GM10248 (cell line): ENCODE measurements at regions not wholly inside any gene's neighbourhood (a gene's known extent, or its start where the extent isn't known, plus 50 kb on each side); places are given as distances from the start of the nearest gene placed in this dataset.

Experiments used
- CTCF ChIA-PET: fragments of 300-600 bp; sonication (Branson Sonifier 250); formaldehyde crosslinking; extraction: SDS; loops from one replicate; lab custom pipeline; 2021; ENCODE audit warnings: antibody characterized with exemption; lab: Yijun Ruan, JAX
- POLR2A ChIA-PET: fragments of 350-650 bp; sonication (Branson Sonifier 250); formaldehyde crosslinking; extraction: SDS; loops from one replicate; lab custom pipeline; 2020; ENCODE audit warnings: antibody characterized with exemption; lab: Yijun Ruan, JAX
- DNase-seq: peaks from one replicate; pipeline ENCODE4 v3.0.0; 2012; ENCODE audit errors: extremely low spot score
- TF ChIP-seq, protein P1 (sequence below): IDR thresholded peaks from 2 replicates; pipeline ENCODE4 v1.5.1; 2012; ENCODE audit warnings: mild to moderate bottlenecking, low read depth; ENCODE audit errors: extremely low read depth, missing control alignments, control extremely low read depth

DNA sequence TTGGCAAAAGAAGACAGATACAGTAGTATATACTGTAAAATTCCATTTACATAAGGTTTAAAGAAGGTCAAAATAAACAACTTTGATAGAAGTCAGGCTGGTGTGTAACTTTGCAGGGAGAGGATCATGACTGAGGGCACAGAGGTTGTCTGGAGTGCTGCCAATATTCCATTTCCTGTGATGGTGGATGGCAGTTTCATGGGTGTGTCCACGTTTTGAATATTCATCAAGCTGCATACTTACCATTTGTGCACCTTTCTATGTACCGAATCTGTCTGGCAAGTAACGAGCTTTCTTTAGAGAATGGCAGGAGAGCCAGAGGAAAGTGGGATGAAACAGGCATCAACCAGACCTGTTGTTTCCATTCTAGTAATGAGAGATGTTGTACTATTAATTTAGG, 420.5 kb upstream of the HTR2A start:
- ChIA-PET CTCF (no interaction called here), POLR2A (no interaction called here)
- DNase-seq, result no peak
- TF ChIP-seq, protein P1, sequence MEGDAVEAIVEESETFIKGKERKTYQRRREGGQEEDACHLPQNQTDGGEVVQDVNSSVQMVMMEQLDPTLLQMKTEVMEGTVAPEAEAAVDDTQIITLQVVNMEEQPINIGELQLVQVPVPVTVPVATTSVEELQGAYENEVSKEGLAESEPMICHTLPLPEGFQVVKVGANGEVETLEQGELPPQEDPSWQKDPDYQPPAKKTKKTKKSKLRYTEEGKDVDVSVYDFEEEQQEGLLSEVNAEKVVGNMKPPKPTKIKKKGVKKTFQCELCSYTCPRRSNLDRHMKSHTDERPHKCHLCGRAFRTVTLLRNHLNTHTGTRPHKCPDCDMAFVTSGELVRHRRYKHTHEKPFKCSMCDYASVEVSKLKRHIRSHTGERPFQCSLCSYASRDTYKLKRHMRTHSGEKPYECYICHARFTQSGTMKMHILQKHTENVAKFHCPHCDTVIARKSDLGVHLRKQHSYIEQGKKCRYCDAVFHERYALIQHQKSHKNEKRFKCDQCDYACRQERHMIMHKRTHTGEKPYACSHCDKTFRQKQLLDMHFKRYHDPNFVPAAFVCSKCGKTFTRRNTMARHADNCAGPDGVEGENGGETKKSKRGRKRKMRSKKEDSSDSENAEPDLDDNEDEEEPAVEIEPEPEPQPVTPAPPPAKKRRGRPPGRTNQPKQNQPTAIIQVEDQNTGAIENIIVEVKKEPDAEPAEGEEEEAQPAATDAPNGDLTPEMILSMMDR, result no peak

DNA sequence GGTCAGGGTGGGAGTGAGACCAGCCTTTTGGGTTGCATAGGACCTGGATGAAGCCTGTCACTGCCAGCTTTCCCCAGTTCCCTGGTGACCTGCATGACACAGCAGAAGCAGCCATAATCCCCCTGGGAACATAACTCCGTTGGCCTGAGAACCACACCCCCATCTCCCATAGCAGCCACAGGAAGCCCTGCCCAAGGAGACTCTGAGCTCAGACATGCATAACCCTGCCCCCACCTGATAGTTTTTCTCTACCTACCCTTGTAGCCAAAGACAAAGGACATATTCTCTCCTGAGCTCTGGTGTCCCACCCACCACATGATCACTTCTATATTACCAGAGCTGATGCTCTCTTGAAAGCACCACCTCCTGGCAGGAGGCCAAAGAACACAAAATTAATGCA, 413.5 kb upstream of the HTR2A start:
- no peak for DNase-seq
- POLR2A ChIA-PET, result no interaction called here
- CTCF ChIA-PET, result interaction anchor here (1.7 to 3.3 kb wide), 2 partner anchors 10 to 12 kb away, joined by 3 to 10 read pairs; no protein-coding TSS in a partner anchor
- TF ChIP-seq, protein P1, result no peak

DNA sequence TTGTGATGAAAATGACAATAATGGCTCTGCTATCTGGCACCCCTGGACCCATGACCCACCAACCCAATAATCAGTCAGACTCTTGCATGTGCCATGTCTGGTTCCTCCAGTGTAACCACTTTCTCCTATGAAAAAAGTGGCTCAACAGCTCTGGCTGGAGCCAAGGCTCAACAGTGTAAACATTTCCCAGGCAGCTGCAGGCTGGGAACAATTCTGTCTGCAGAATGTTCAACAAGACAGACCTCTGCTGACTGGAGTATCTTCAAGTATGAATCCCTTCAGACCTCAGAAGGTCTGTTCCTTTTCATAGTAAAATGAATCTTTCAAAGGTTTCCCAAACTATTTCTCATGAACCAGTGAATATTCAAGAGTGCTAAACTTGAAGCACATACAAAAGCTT, 410.1 kb upstream of the HTR2A start:
- no peak for DNase-seq
- ChIA-PET POLR2A (no interaction called here), CTCF (interaction anchor here (0.9 kb wide), 1 partner anchor 9 kb away, joined by 3 read pairs; no protein-coding TSS in a partner anchor)
- TF ChIP-seq, protein P1, result no peak

DNA sequence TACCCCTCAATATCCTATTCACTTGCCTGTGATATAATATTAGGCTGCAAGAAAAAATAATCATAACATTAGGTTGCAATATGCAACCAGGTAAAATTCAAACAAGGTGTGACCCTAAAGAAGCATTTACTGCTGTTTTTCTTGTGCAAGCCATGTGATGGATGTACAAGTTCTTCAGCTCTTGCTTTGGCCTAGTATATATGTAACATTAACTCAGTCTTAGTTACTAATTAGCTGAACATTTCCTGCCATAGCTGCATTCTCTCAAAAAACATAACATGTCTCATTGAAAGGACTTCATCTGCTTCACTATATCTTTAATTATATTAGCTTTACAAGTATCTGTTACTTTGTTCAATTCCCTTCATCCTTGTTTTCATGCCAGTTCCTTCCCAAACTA, 406.8 kb upstream of the HTR2A start:
- ChIA-PET CTCF (no interaction called here), POLR2A (no interaction called here)
- DNase-seq, result no peak
- TF ChIP-seq, protein P1, result no peak

DNA sequence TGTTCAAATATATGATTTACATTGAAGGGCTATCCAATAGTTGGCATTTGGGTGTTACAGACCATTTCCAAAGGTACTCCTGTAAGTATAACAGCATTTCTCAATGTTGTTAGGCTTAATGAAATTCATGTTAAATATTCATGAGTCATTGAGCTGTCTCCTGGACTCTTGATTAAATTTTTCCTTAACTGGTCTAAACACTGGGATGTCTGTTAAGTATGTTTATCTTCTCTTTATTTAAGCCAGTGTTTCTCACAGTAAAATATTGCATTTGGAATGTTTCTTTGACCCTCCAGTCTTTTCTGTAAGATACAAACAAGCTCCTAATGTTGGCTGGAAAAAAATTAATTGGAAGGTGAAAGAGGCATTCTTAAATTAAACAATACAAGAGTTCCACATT, 402.5 kb upstream of the HTR2A start:
- CTCF ChIA-PET, result interaction anchor here (1.4 kb wide), 1 partner anchor 10 kb away, joined by 4 read pairs; no protein-coding TSS in a partner anchor
- TF ChIP-seq, protein P1, result no peak
- no peak for DNase-seq
- POLR2A ChIA-PET, result no interaction called here

GRCh38 chr13:47298506-47298905, 401.7 kb upstream of the HTR2A start:
- CTCF ChIA-PET, result no interaction called here
- DNase-seq, result no peak
- TF ChIP-seq, protein P1, result no peak
- POLR2A ChIA-PET, result no interaction called here
